Gastroesophageal sphincter (tissue), 4 donors: ENCODE measurements at regions not wholly inside any gene's neighbourhood (a gene's known extent, or its start where the extent isn't known, plus 50 kb on each side); places are given as distances from the start of the nearest gene placed in this dataset.

Experiments
- ATAC-seq: fragments of 150-250 bp; one replicate; pipeline ENCODE4 v1.9.1; 2016; ENCODE audit warnings: mild to moderate bottlenecking, moderate library complexity
- H3K27ac ChIP-seq, 4 donors: fragments of 200-600 bp; sonication (generic) in 3 of 4; 1 replicate in 3 of 4; 2 replicates in 1 of 4; pipeline ENCODE4 v1.5.1; 2016 to 2019
- H3K27me3 ChIP-seq: fragments of 200-600 bp; sonication (generic); one replicate; pipeline ENCODE4 v1.5.1; 2019
- H3K36me3 ChIP-seq, 2 donors: fragments of 200-600 bp; sonication (generic); one replicate each; pipeline ENCODE4 v1.5.1; 2019; ENCODE audit warnings: control low read depth in 1 of 2
- H3K4me1 ChIP-seq, 3 donors: fragments of 200-600 bp; sonication (generic); 1 replicate in 2 of 3; 2 replicates in 1 of 3; pipeline ENCODE4 v1.5.1; 2016 to 2019; ENCODE audit warnings: control low read depth in 2 of 3
- H3K4me3 ChIP-seq, 2 donors: fragments of 200-600 bp; sonication (generic); one replicate each; pipeline ENCODE4 v1.5.1; 2019; ENCODE audit warnings: mild to moderate bottlenecking in 1 of 2, moderate library complexity in 1 of 2
- H3K9me3 ChIP-seq, 3 donors: fragments of 200-600 bp; sonication (generic); one replicate each; pipeline ENCODE4 v1.5.1; 2017 to 2019; ENCODE audit warnings: control low read depth in 2 of 3
- CTCF ChIP-seq, 4 experiments: fragments of 200-600 bp in 2 of 4; fragments of 450-650 bp in 2 of 4; sonication (generic) in 1 of 4; IDR thresholded peaks; one replicate each; pipeline ENCODE4 v1.5.1; 2017 to 2019; ENCODE audit warnings: antibody characterized with exemption in 4 of 4, mild to moderate bottlenecking in 2 of 4, moderate library complexity in 2 of 4
- EP300 ChIP-seq: sonication (generic); formaldehyde crosslinking; IDR thresholded peaks from one replicate; pipeline ENCODE4 v1.6.1; 2017; ENCODE audit warnings: antibody characterized with exemption, mild to moderate bottlenecking
- POLR2A ChIP-seq, 2 donors: fragments of 450-650 bp; IDR thresholded peaks; one replicate each; pipeline ENCODE4 v1.6.1; 2017; ENCODE audit warnings: antibody characterized with exemption in 2 of 2, mild to moderate bottlenecking in 2 of 2, moderate library complexity in 1 of 2
- POLR2AphosphoS5 ChIP-seq: sonication (generic); formaldehyde crosslinking; IDR thresholded peaks from one replicate; pipeline ENCODE4 v1.6.1; 2017; ENCODE audit warnings: antibody characterized with exemption
- WGBS, 2 donors: methylation state at CpG; one replicate each; pipeline ENCODE4 v1.1.5; 2018; ENCODE audit warnings: low coverage in 1 of 2; 5-methylcytosine and 5-hydroxymethylcytosine counted together

GRCh38 chr5:25764733-25765132, 1120.0 kb upstream of the CDH10 start:
- no peak overlapping the region for H3K4me3 ChIP-seq
- no peak for ATAC-seq
- H3K27ac ChIP-seq: no peak overlapping the region
- no peak for TF ChIP-seq POLR2AphosphoS5
- TF ChIP-seq EP300: no peak
- TF ChIP-seq CTCF (IDR thresholded peaks at IDR 0.05): no peak
- TF ChIP-seq POLR2A (IDR thresholded peaks at IDR 0.05): no peak
- H3K36me3 ChIP-seq: no peaks in the 10 kb centered on the region
- no peaks in the 10 kb centered on the region for H3K4me1 ChIP-seq
- H3K9me3 ChIP-seq: no peaks in the 10 kb centered on the region
- H3K27me3 ChIP-seq: no peaks in the 10 kb centered on the region

GRCh38 chr5:25763781-25764180, 1119.0 kb upstream of the CDH10 start:
- WGBS, 2 donors: 42 to 61% methylated on average over 3 of the region's 3 CpGs
- Histone ChIP-seq H3K4me1 (no peaks in the 10 kb centered on the region), H3K27me3 (no peaks in the 10 kb centered on the region), H3K4me3 (no peak overlapping the region), H3K27ac (no peak overlapping the region), H3K9me3 (no peaks in the 10 kb centered on the region), H3K36me3 (no peaks in the 10 kb centered on the region)
- TF ChIP-seq POLR2AphosphoS5 (no peak), EP300 (no peak), CTCF (IDR thresholded peaks at IDR 0.05) (no peak), POLR2A (IDR thresholded peaks at IDR 0.05) (no peak)
- no peak for ATAC-seq

GRCh38 chr5:25754895-25755294, 1110.1 kb upstream of the CDH10 start:
- H3K4me3 ChIP-seq: no peak overlapping the region
- no peak overlapping the region for H3K27ac ChIP-seq
- H3K27me3 ChIP-seq: no peaks in the 10 kb centered on the region
- no peaks in the 10 kb centered on the region for H3K9me3 ChIP-seq
- no peaks in the 10 kb centered on the region for H3K4me1 ChIP-seq
- ATAC-seq: no peak
- TF ChIP-seq POLR2A (IDR thresholded peaks at IDR 0.05): no peak
- no peak for TF ChIP-seq CTCF (IDR thresholded peaks at IDR 0.05)
- no peak for TF ChIP-seq EP300
- no peak for TF ChIP-seq POLR2AphosphoS5
- H3K36me3 ChIP-seq: no peaks in the 10 kb centered on the region
- WGBS, 2 donors: 35 to 39% methylated on average over 3 of the region's 3 CpGs

GRCh38 chr5:25744908-25745307, 1100.1 kb upstream of the CDH10 start:
- no peaks in the 10 kb centered on the region for H3K27me3 ChIP-seq
- no peaks in the 10 kb centered on the region for H3K36me3 ChIP-seq
- H3K4me3 ChIP-seq: no peak overlapping the region
- H3K9me3 ChIP-seq: no peaks in the 10 kb centered on the region
- 0 to 19% methylated on average over 3 to 4 of the region's 4 CpGs for WGBS, 2 donors
- no peaks in the 10 kb centered on the region for H3K4me1 ChIP-seq
- TF ChIP-seq POLR2A (IDR thresholded peaks at IDR 0.05) (no peak), POLR2AphosphoS5 (no peak), EP300 (no peak), CTCF (IDR thresholded peaks at IDR 0.05) (no peak)
- H3K27ac ChIP-seq: no peak overlapping the region
- ATAC-seq: no peak

GRCh38 chr5:25716680-25717079, 1071.9 kb upstream of the CDH10 start:
- 87 to 100% methylated on average over 1 of the region's 1 CpG for WGBS, 2 donors
- H3K36me3 ChIP-seq: no peaks in the 10 kb centered on the region
- TF ChIP-seq POLR2AphosphoS5: no peak
- TF ChIP-seq POLR2A (IDR thresholded peaks at IDR 0.05): no peak
- TF ChIP-seq CTCF (IDR thresholded peaks at IDR 0.05): no peak
- TF ChIP-seq EP300: no peak
- H3K27me3 ChIP-seq: no peaks in the 10 kb centered on the region
- ATAC-seq: no peak
- no peaks in the 10 kb centered on the region for H3K4me1 ChIP-seq
- H3K27ac ChIP-seq: no peak overlapping the region
- H3K4me3 ChIP-seq: no peak overlapping the region
- H3K9me3 ChIP-seq: no peaks in the 10 kb centered on the region
